H9 (cell line): ENCODE measurements at regions not wholly inside any gene's neighbourhood (a gene's known extent, or its start where the extent isn't known, plus 50 kb on each side); places are given as distances from the start of the nearest gene placed in this dataset.

Experiments
- DNase-seq: peaks from one replicate; pipeline ENCODE4 v3.0.0-alpha.2; 2017
- H2AFZ ChIP-seq: one replicate; pipeline ENCODE4 v1.6.1; 2013; ENCODE audit warnings: mild to moderate bottlenecking, low read length, control low read depth, moderate library complexity
- H2AK5ac ChIP-seq: 2 replicates; pipeline ENCODE4 v1.6.1; 2013; ENCODE audit warnings: low read length, control low read depth, mixed read lengths; ENCODE audit not compliant: insufficient read length
- H2BK120ac ChIP-seq: one replicate; pipeline ENCODE4 v1.6.1; 2013; ENCODE audit warnings: low read depth, mild to moderate bottlenecking, low read length, control low read depth, inconsistent platforms; ENCODE audit not compliant: poor library complexity, severe bottlenecking
- H2BK12ac ChIP-seq: 2 replicates; pipeline ENCODE4 v1.6.1; 2013; ENCODE audit warnings: low read length, control low read depth, mixed read lengths, low read depth; ENCODE audit not compliant: insufficient read length
- H2BK15ac ChIP-seq: 2 replicates; pipeline ENCODE4 v1.6.1; 2013; ENCODE audit warnings: low read depth, low read length, control low read depth
- H2BK20ac ChIP-seq: one replicate; pipeline ENCODE4 v1.6.1; 2013; ENCODE audit warnings: low read depth, mild to moderate bottlenecking, low read length, control low read depth, inconsistent platforms; ENCODE audit not compliant: poor library complexity, severe bottlenecking
- H2BK5ac ChIP-seq: 2 replicates; pipeline ENCODE4 v1.6.1; 2013; ENCODE audit warnings: low read length, control low read depth, mixed read lengths; ENCODE audit not compliant: insufficient read length
- H3K14ac ChIP-seq: 2 replicates; pipeline ENCODE4 v1.6.1; 2013; ENCODE audit warnings: low read length, control low read depth; ENCODE audit not compliant: insufficient read depth
- H3K18ac ChIP-seq: 2 replicates; pipeline ENCODE4 v1.6.1; 2013; ENCODE audit warnings: low read depth, mild to moderate bottlenecking, mixed read lengths, low read length, control low read depth; ENCODE audit not compliant: insufficient read length
- H3K23ac ChIP-seq: 2 replicates; pipeline ENCODE4 v1.6.1; 2013; ENCODE audit warnings: low read length, control low read depth, mixed read lengths, low read depth; ENCODE audit not compliant: insufficient read length
- H3K23me2 ChIP-seq: 2 replicates; pipeline ENCODE4 v1.6.1; 2013; ENCODE audit warnings: low read depth, mild to moderate bottlenecking, mixed read lengths, low read length, control low read depth; ENCODE audit not compliant: insufficient read length, poor library complexity, severe bottlenecking
- H3K27ac ChIP-seq: 2 replicates; pipeline ENCODE4 v1.5.1; 2013; ENCODE audit warnings: low read length, control low read depth, mixed read lengths, low read depth; ENCODE audit not compliant: insufficient read length
- H3K27me3 ChIP-seq: 2 replicates; pipeline ENCODE4 v1.6.1; 2013; ENCODE audit warnings: low read length, control low read depth, inconsistent platforms; ENCODE audit not compliant: insufficient read depth
- H3K4ac ChIP-seq: 2 replicates; pipeline ENCODE4 v1.6.1; 2013; ENCODE audit warnings: low read depth, mild to moderate bottlenecking, control low read depth, inconsistent platforms, low read length, moderate library complexity
- H3K4me1 ChIP-seq: 2 replicates; pipeline ENCODE4 v1.6.1; 2013; ENCODE audit warnings: low read length, control low read depth, inconsistent platforms; ENCODE audit not compliant: insufficient read depth
- H3K4me2 ChIP-seq: 2 replicates; pipeline ENCODE4 v1.6.1; 2013; ENCODE audit warnings: low read length, control low read depth, mixed read lengths; ENCODE audit not compliant: insufficient read length, insufficient read depth
- H3K56ac ChIP-seq: 2 replicates; pipeline ENCODE4 v1.6.1; 2013; ENCODE audit warnings: low read depth, mild to moderate bottlenecking, mixed read lengths, low read length, control low read depth; ENCODE audit not compliant: insufficient read length
- H3K79me1 ChIP-seq: 2 replicates; pipeline ENCODE4 v1.6.1; 2013; ENCODE audit warnings: low read depth, mild to moderate bottlenecking, moderate library complexity, low read length, control low read depth, inconsistent platforms; ENCODE audit not compliant: insufficient read depth, poor library complexity, severe bottlenecking
- H3K79me2 ChIP-seq: 2 replicates; pipeline ENCODE4 v1.6.1; 2013; ENCODE audit warnings: low read length, control low read depth, inconsistent platforms; ENCODE audit not compliant: insufficient read depth
- H3K9ac ChIP-seq: 2 replicates; pipeline ENCODE4 v1.6.1; 2013; ENCODE audit warnings: low read length, control low read depth, mixed read lengths; ENCODE audit not compliant: insufficient read length; ENCODE audit errors: extremely low read depth
- H3K9me3 ChIP-seq: one replicate; pipeline ENCODE4 v1.6.1; 2013; ENCODE audit warnings: low read depth, low read length, inconsistent platforms; ENCODE audit not compliant: control insufficient read depth
- H3T11ph ChIP-seq: one replicate; pipeline ENCODE4 v1.6.1; 2013; ENCODE audit warnings: mild to moderate bottlenecking, low read length, control low read depth, inconsistent platforms
- H4K20me1 ChIP-seq: one replicate; pipeline ENCODE4 v1.6.1; 2013; ENCODE audit not compliant: control insufficient read depth, insufficient read length, insufficient read depth
- H4K5ac ChIP-seq: 2 replicates; pipeline ENCODE4 v1.6.1; 2013; ENCODE audit warnings: low read depth, mild to moderate bottlenecking, mixed read lengths, low read length, control low read depth; ENCODE audit not compliant: insufficient read length
- H4K8ac ChIP-seq: replicated peaks from 2 replicates; pipeline ENCODE4 v1.6.1; 2013; ENCODE audit warnings: low read length, control low read depth, mixed read lengths, low read depth; ENCODE audit not compliant: insufficient read length
- H4K91ac ChIP-seq: 2 replicates; pipeline ENCODE4 v1.6.1; 2013; ENCODE audit warnings: low read depth, mild to moderate bottlenecking, moderate library complexity, mixed read lengths, low read length, control low read depth; ENCODE audit not compliant: insufficient read length
- H3K27ac Mint-ChIP-seq, 3 experiments: 2 replicates in 2 of 3; 3 replicates in 1 of 3; pipeline ENCODE4 v1.8.0; 2020 to 2021; ENCODE audit warnings: mixed read lengths in 3 of 3, mild to moderate bottlenecking in 1 of 3, moderate library complexity in 1 of 3
- H3K27me3 Mint-ChIP-seq: 2 replicates; pipeline ENCODE4 v1.8.0; 2021; ENCODE audit warnings: low read depth, mild to moderate bottlenecking, moderate library complexity, mixed read lengths
- H3K36me3 Mint-ChIP-seq, 3 experiments: 2 replicates in 2 of 3; 3 replicates in 1 of 3; pipeline ENCODE4 v1.8.0; 2020 to 2021; ENCODE audit warnings: low read depth in 3 of 3, mixed read lengths in 3 of 3; ENCODE audit not compliant: insufficient read depth in 1 of 3
- H3K4me1 Mint-ChIP-seq, 2 experiments: 2 replicates each; pipeline ENCODE4 v1.8.0; 2020; ENCODE audit warnings: mixed read lengths in 2 of 2
- H3K4me3 Mint-ChIP-seq, 2 experiments: 2 replicates in 1 of 2; 3 replicates in 1 of 2; pipeline ENCODE4 v1.8.0; 2020 to 2021; ENCODE audit warnings: mild to moderate bottlenecking in 2 of 2, mixed read lengths in 2 of 2, moderate library complexity in 1 of 2
- H3K9me3 Mint-ChIP-seq, 2 experiments: 2 replicates in 1 of 2; 3 replicates in 1 of 2; pipeline ENCODE4 v1.8.0; 2020; ENCODE audit warnings: mild to moderate bottlenecking in 2 of 2, mixed read lengths in 2 of 2, moderate library complexity in 1 of 2
- WGBS: extraction: QIAGEN DNeasy Blood & Tissue Kit; methylation state at CpG from one replicate; pipeline ENCODE4 v1.1.7; 2013; ENCODE audit warnings: missing lambda C conversion rate, low lambda C conversion rate, mixed read lengths; ENCODE audit not compliant: insufficient read length; ENCODE audit errors: extremely low coverage; 5-methylcytosine and 5-hydroxymethylcytosine counted together
- TF ChIP-seq, protein P1 (sequence below): fragments of 200-600 bp; sonication (generic); conservative IDR thresholded peaks from 3 replicates; pipeline ENCODE4 v1.8.0; 2021; ENCODE audit warnings: antibody characterized with exemption, mild to moderate bottlenecking

DNA sequence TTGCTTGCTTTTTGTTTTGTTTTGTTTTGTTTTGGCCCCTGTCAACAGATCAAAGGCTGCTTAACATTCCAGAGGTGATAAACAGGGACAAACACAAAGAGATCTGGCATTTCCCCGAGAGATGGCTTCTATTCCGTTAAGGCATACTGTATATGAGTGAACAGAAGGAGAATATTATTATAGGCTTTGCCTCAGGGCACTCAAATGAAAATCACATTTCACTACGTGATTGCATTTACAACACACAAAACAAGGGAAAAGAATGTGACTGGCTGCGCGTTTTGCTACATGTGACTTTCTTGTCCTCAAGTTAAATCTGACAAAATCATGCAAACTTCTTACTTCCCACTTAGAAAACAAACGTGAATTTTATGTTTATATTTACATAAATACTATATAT lies 1037.9 kb upstream of the DDX18 start:
- H2BK120ac ChIP-seq: no peak overlapping the region
- no peaks in the 10 kb centered on the region for H3K9me3 Mint-ChIP-seq
- H2BK15ac ChIP-seq: no peak overlapping the region

More for the DNA sequence above, 1037.9 kb upstream of the DDX18 start:
- no peak for DNase-seq
- Histone ChIP-seq H2BK20ac (no peak overlapping the region), H3K14ac (no peak overlapping the region), H3K27ac (no peak overlapping the region), H3K18ac (no peak overlapping the region), H3K4me1 (no peaks in the 10 kb centered on the region), H3K27me3 (no peaks in the 10 kb centered on the region), H3K4ac (no peak overlapping the region), H4K20me1 (no peaks in the 10 kb centered on the region), H2BK12ac (no peak overlapping the region), H4K5ac (no peak overlapping the region), H3K9me3 (no peaks in the 10 kb centered on the region), H3K4me2 (no peak overlapping the region), H4K91ac (no peak overlapping the region), H3K9ac (no peak overlapping the region), H3K79me2 (no peaks in the 10 kb centered on the region), H3K79me1 (no peaks in the 10 kb centered on the region), H3K56ac (no peak overlapping the region), H4K8ac (no peak overlapping the region), H2AK5ac (no peak overlapping the region), H3K23ac (no peak overlapping the region), H3T11ph (no peak overlapping the region), H2AFZ (no peak overlapping the region), H3K23me2 (no peaks in the 10 kb centered on the region), H2BK5ac (no peak overlapping the region)
- TF ChIP-seq, protein P1, sequence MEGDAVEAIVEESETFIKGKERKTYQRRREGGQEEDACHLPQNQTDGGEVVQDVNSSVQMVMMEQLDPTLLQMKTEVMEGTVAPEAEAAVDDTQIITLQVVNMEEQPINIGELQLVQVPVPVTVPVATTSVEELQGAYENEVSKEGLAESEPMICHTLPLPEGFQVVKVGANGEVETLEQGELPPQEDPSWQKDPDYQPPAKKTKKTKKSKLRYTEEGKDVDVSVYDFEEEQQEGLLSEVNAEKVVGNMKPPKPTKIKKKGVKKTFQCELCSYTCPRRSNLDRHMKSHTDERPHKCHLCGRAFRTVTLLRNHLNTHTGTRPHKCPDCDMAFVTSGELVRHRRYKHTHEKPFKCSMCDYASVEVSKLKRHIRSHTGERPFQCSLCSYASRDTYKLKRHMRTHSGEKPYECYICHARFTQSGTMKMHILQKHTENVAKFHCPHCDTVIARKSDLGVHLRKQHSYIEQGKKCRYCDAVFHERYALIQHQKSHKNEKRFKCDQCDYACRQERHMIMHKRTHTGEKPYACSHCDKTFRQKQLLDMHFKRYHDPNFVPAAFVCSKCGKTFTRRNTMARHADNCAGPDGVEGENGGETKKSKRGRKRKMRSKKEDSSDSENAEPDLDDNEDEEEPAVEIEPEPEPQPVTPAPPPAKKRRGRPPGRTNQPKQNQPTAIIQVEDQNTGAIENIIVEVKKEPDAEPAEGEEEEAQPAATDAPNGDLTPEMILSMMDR: no peak
- Mint-ChIP-seq H3K4me1 (0 out of 4 replicates have a peak, but pooled peaks cover 0 to 3% of the 10 kb centered on the region in 2 experiments), H3K27ac (no peak overlapping the region), H3K27me3 (no peaks in the 10 kb centered on the region), H3K36me3 (no peaks in the 10 kb centered on the region; a peak in 1 of 7 replicates), H3K4me3 (no peak overlapping the region)
- no CpG with 5 or more reads among the region's 6 CpGs for WGBS
